ENCODE measurements at regions not wholly inside any gene's neighbourhood (a gene's known extent, or its start where the extent isn't known, plus 50 kb on each side); places are given as distances from the start of the nearest gene placed in this dataset.

GRCh38 chr13:72062566-72062965, 195.6 kb upstream of the DACH1 start:
- no peak for TF ChIP-seq POLR2A (IDR thresholded peaks at IDR 0.05)
- TF ChIP-seq CTCF (IDR thresholded peaks at IDR 0.05): no peak

Measured in heart left ventricle (tissue), 13 donors.